SHP77 (cell line): ENCODE measurements at regions not wholly inside any gene's neighbourhood (a gene's known extent, or its start where the extent isn't known, plus 50 kb on each side); places are given as distances from the start of the nearest gene placed in this dataset.
A peak's percentile ranks its signal among the peaks of the same experiment; 100 is the strongest.
"Not testable (repeated sequence)": the region's sequence is repeated elsewhere in the genome, so short reads cannot be mapped to it uniquely, and the experiment has no call there.

ENCODE experiments used
- DNase-seq, 2 experiments: peaks; one replicate each; lab custom pipeline; 2025; lab: John Stamatoyannopoulos, UW

DNA sequence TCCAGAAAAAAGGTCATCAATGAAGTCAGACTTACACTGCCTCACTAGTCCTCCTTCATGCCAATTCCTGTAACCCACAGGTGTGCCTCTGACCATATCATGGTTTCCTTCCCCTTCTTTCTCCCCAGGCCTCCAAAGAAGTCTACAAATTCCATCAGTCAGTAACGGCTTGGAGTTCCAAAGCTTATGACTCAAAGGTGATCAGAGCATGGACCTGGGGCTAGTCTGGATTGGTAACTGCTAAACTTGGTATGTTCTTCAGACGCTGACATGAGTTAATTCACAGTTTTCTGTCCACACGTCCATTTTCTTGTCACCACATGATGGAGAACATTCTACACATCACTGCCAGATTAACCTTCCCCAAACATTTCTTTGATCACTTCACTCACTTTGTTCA, 560.4 kb downstream of the ETNK1 start:
- no peak for DNase-seq

DNA sequence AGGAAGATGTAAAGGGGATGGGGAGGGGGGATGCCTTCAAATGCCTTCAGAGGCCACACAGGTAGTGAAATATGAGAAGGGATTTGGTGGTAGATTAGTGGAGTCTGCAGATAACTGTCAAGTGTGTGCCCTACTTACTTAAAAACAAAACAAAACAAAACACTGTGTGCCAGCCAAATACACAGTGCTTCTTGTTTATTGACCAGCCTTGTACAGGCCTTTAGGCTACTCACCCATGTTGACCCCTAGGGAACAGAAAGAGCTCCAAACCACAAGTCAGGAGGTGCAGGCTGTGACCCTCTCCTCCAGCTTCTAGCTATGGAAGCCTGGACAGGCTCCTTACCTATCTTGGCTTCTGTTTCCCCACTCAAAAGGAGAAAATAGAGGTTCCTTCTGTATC, 562.0 kb downstream of the ETNK1 start:
- DNase-seq, result no peak

DNA sequence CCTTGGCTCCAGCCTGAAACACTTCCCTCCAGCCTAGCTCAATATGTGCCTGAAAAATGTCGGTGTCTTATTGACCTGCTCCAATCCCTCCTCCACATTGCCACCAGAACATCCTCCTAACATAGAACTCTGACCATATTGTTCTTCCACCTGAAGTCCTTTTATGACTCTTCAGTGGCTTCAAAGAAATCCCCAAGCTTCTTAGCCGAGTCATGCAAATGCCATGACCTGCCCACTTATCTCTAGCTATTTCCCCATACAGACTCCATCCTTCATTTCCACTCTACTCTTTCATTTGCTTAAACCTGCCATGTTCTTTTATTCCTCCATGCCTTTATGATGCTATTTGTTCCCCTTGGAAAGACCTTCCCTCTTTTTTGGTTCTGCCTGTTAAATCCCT, 568.6 kb downstream of the ETNK1 start:
- DNase-seq, result no peak

DNA sequence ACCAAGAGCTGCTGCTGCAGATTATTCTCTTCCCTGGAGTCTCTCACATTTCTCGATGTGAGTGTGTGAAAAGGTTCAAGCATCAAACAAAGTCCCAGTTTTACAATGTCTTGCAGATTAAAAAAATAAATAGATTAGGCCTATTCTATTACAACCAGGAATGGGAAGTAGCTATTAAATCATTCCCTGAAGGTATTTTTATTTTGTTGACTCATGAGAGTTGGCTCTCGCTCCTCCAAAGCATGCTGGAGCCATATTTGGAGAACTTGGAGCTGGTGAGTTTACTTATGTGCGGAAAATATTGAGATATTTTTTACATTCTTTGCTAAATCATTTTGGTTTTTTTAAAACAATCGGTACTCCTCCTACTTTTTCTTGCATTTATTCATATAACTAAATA, 572.3 kb downstream of the ETNK1 start:
- no peak for DNase-seq

DNA sequence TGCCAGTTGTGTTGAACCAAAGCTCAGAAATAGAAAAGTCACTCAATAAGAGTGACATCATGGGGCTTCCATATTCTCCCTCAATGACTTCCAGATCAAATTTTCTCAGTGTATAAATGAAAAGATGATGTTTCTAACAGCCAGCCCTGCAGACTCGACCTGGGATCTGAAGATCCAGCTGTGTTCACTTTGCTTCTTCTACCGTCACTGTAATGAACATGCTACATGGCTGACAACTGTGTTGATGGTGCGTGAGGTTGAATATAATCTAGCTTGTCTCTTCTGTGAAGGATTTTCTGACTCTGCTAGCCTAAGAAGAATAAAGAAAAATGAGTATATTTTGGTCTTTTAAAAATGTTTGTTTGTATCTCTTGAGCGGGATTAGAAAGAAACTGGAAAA, 577.8 kb downstream of the ETNK1 start:
- no peak for DNase-seq

DNA sequence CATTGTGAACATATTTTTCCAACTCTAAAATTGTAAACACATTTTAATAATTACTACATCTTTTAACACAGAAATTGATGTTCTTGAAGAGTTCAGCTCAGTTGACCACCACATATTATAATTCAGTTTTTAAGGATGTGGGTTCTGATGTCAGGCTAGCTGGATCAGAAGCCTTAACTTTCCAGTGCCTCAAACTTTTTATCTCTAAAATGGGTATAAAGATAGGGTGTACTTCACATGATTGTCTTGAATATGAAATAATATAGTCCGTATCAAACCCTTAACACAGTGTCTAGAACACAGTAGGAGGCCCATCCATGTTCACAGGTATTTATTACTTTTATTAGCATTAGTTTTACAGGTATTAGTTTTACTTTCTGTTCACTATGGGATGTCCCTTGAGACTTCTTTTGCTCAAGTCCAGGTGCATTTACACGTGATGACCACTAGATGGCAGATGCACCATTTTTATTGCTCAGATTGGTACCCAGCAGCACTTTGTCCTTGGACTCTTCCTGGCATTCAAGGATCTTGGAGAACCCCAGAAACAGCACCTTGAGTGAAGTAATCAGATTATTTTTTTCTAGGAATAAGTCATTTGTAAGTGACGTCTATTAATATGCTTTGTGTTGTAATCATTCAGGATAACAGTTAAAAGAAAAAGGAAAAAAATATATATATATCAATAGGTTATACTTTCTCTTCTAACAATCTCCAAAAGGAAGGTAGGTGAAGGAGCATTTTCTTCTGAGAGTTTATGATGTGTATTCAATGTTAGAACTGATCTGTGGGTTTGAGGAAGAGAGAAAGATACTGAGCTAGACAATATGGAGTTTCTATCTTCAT, 580.2 kb downstream of the ETNK1 start:
- peak; percentile 29 to 42 for DNase-seq

DNA sequence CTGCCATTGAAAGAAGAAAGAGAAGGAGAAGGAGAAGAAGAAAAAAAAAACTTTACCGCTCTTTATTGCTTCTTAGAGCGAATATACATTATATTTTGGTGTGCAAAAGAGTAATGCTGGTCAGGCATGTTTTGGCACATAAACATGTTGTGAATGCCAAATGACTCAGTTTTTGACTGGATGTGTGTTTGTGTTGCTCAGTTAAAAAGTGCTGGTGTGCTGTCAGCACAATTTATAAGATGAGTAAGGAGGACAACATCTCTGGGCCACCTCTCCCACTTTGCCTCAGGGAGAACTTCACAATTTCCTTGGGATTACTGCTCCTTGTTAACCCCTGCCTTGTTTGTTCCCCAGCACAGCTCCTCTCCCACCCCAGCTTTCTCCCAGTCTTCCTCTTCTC, 584.8 kb downstream of the ETNK1 start:
- DNase-seq, result no peak

DNA sequence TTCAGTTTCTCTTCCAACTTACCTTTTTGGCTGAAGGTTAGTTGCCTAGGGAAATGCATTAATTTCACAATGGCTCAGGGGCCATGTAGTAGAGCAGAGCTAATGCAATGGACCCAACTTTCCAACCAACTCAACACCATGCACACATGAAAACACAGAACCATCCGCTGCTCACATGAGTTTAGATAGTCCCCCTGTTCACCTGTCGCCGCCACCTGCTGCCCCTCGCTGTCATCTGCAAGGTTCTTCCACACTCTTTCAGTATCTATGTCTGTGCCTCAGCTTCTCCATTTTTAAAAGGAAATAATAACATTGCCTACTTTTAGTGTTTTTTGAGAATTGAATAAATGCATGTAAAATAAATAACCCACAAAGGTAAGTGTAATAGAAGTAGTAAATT, 585.6 kb downstream of the ETNK1 start:
- no peak for DNase-seq

DNA sequence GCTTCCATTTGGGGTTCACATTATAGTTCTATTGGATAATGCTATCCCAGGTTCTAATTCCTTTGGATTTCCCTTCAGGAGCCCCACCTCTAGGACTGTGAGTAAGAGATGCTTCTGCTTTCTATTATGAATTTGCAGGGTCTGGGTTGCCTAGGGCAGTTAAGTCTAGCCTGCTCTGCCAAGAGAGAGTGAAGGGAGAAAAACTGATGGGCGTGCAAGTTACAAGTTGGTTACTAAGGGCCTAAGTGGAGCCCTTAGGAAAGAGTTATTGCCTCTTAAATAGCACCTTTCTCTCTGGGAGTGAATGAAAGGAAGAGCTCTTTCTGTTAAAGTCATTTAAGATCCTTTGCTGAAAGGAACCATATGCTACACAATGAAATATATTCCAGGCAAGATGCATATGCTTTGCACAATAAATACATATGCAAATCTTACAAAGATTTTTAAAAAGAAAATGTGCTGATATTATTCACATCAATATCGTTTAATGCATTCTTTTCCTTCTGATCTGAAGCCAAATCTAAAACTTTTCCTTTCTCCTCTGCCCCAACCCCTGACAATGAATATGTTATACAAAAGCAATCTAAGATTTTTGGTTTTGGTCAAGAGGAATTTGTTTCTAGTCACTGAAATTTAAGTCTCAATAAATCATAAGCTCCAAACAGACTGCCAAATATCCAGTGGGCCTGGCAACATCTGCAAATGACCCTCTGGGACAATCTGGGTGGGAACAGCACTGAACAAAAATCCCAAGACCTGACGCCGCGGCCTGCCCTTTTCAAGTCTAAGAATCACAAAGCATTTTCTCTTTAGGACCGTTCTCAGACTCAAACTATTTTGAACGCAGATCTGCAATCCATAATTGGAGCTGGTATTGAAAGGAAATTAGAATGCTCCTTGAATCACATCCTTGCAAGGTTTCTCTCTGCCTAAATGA, 586.7 kb downstream of the ETNK1 start:
- no peak for DNase-seq

DNA sequence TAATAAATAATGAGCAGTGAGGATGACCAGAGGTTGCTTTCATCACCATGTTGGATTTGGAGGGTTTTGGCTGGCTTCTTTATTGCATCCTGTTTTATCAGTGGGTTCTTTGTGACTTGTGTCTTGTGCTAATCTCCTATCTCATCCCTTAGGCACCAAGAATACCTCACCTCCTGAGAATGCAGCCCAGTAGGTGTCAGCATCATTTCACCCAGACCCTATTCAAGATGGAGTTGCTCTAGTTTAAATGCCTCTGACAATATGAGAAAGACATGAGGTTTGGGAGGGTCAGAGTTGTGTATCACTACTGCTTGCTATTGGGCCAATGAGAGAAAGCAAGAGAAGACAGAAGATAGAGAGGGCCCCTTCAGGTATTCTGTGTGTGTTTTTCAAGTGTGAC, 592.2 kb downstream of the ETNK1 start:
- no peak for DNase-seq

DNA sequence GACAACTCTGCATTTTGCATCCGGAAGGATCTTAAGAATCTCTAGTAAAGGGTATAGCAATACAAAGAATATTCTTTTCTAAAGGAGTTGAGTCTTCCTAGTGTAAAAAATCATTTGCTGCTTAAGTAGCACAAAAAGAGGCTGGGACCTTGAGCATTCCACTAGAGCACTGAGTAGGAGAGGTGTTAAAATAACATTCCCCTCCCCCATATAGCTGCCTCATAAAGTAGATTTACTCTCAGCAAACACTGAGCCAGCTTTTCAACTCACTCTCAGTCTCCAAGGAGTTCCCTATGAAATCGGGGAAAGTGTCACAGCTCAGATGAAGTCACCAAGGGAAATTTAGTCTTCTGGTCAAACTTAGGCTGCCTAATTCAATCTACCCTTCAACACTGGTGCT, 592.7 kb downstream of the ETNK1 start:
- no peak for DNase-seq

DNA sequence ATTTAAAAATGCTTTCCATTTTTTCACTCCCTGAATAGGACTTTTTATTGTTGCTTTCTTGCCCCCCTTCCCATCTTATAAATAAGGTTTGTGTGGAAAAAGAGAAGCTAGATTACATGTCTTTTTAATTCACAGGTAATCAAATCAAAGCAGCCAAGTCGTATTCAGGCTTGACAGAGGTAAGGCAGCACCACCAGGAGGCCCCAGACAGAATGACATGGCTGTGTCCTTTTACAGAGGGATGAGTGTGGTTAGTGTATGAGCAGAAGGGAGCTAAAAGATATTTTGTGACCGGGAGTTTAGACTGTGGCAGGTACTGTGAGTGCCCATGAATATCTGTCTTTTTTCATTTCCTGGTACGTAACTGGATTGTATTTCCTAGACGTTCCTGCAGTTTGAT, 596.1 kb downstream of the ETNK1 start:
- peak in 1 of 2 experiments; percentile 12 for DNase-seq

DNA sequence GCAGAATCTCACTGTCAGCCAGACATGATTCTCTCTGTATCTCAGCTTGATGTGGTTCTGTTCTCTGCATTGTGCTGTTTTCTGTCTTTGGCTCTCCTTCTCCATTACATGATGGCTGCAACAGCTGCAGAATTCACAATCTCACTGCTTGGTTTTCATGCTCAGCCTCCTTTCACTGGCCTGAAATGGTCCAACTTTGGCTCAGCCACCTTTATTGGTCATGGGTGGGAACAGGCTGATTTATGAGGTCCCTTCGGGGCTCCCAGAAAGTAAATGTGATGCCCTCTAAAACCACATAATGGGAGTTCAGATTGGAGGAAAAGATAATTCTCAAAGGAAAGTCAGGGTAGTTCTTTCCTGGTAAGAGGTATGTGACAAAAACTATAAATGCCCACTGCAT, 597.0 kb downstream of the ETNK1 start:
- DNase-seq, result no peak

DNA sequence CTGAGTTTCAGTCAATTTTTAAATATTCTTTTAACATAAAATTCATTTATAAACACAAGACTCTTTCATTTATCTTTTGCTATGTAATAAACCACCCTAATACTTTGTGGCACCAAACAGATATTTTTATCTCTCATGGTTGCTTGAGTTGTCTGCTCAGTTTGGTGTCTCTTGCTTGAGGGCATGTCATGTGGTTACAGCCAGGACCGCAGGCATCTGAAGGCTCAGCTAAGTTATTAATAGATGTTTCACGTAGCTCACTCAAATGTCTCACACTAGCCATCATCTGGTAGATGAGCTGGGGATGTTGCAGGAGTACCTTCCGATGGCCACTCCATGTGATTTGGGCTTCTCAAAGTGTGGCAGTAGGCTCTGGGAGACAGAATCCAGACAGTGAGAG, 597.8 kb downstream of the ETNK1 start:
- DNase-seq, result no peak

DNA sequence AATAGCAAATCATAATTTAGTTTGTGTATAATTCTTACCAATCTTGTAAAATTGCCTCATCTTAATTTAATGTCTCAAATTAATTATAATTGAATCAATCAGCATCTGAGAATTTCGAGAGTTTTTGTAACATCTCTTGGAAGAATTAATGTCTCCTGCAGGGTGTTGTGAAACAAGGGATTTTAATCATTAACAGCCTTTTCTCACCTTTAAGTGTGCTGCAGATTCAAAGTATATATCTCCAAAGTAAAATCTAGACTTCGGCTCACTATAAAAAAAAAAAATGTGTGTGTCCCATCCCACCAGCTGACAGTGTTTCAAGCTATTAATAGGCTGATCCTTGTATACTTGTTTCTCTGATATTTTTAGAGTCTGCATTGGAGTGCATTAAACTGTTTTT, 603.1 kb downstream of the ETNK1 start:
- no peak for DNase-seq

DNA sequence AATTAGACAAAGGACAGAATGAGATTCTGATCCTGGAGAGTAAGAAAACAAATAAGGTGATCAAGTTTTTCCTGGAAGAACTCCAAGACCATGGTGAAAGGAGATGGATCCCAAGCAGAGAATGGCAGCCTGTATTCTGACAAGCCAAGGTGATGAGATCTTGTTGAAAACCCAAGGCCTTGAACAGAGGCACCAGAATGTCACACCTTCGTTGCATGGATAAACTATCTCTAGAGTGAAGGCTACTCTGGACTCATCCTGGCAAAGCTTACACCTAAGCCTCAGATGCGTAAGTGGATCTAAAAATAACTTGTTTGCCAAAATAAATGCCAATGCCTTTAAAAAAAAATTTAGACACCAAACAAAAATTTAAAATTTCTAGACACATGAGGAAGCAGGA, 605.9 kb downstream of the ETNK1 start:
- no peak for DNase-seq

DNA sequence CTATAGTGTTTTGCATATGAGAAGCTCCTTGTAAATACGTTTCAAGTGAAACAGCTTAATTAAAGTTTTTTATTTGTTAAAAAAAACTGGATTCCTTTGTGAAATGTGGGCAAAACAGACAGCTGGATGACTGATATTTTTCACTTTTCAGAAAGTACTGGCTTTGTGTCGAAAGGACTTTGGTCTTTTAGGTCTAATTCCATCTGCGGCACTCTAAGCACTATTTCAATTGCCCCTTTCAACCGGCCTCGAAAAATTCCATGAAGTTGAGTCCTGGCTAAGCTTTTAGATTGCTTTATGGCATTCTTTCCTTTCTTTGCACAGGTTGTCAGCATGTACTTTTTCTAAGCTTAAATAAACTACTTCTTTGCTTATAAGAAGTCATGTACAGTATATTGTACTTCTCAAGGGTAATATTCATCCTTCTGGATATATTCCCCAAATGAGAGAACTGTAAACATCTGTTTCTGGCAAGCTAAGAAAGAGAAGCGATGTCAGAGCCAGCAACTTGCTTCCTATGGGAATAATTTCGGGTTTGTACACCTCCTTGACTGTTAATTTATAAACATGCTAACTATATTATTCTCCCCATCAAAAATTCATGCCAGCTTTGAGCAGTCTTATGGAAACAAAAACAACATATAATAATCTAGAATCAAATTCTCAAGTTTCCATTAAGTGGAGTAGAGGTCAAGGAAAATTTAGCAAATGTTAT, 611.3 kb downstream of the ETNK1 start:
- DNase-seq, result no peak

DNA sequence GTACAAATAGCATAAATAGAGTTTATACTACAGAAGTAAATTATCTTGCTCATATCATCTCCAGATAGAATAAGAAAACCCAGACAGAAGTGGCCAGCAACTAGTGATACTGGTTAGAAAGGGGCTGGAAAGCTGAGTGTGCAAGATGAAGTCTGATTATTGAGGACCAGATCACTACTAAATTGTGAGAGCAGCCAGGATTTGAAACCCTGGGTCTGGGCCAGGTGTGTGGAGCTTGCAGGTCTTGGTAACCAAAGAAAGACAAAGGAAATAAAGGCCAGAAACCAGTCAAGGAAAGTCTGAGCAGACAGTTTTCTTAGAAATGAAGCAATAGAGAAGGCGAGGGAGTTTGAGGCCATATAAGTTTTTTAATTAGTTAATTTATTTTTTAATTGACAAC, 611.8 kb downstream of the ETNK1 start:
- no peak for DNase-seq

DNA sequence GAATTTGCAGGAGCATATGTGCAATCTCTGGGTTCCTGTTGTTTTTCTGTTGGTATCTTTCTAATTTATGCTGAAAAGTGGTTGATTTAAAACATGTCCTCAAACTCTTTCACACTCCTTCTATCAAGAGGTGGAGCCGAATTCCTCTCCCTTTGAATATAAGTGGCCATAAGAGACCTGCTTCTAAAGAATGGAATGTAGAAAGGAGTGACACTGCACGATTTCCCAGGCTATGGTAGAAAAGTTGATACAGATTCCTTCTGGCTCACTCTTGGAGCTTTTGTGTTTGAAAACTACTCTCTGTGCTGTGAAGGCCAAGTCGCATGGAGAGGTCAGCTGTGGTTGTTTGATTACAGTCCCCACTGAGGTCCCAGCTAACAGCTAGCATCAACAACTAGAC, 613.2 kb downstream of the ETNK1 start:
- DNase-seq, result no peak

DNA sequence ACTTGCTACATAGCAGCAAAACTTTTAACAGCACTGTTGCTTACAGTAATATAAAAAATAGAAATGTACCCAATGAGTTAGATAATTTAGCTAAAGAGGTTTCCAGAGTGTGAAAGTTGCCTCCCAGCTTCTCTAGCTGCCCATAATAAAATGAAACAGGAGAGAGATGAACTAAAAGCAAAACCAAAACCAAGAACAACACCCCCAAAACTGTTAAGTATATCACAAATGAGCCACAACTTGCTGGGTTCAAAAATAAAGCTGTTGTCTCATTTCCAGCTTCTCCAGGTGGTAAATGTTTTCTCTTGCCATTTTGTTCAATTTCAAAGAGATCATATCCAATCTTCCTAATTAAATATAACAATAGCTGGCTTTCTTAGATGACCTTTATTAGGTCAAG, 614.0 kb downstream of the ETNK1 start:
- no peak for DNase-seq

DNA sequence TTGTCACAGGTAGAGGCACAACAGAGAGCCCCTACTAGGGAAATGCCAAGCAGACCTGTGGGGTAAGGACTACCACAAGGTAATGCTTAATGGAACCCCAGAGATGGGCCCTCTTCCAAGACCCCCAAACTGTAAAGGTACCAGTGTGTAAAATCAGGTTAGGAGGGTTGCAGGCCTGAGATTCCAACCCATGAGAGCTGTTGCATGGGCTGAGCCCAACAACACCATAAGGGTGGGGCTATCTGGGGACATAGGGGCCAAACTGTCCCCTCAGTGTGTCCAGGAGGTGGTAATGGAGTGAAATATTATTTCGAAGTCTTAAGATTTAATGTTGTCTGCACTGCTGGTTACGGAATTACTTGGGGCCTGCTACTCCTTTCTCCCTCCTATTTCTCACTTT, 620.2 kb downstream of the ETNK1 start:
- no peak for DNase-seq

DNA sequence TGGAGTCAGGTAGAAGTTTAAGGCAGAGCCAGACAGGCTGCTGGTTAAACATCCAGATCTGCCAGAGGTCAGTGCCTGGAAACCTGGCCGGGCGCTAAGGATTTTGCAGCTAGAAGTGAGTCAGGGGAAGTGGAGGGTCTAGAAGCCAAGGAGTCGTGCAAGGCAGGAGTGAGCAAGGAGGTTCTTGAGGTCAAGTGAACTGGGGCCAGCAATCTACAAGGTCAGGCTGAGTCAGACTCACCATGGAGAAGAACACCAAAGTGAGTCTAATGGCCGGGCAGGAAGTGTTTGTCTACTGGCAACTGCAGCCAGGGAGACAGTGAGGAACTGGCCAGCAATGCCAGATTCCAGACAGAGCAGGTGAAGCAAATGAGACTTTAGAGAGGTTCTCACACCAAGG, 628.2 kb downstream of the ETNK1 start:
- DNase-seq, result no peak

DNA sequence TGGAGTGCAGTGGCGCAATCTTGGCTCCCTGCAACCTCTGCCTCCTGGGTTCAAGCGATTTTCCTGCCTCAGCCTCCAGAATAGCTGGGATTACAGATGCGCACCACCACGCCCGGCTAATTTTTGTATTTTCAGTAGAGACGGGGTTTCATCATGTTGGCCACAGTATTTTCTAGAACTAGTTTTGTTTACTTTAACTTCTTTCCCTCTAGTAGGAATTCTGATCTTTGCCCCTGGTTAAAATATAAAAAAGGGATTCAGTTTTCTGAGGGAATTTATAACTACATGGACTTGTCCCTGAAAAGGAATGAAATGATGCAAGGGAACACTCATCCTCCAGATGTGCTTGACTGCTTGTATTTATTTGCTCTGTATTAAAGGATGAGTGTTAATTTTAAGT, 628.9 kb downstream of the ETNK1 start:
- not testable (repeated sequence) for DNase-seq
